ENCODE measurements at regions not wholly inside any gene's neighbourhood (a gene's known extent, or its start where the extent isn't known, plus 50 kb on each side); places are given as distances from the start of the nearest gene placed in this dataset.

DNA sequence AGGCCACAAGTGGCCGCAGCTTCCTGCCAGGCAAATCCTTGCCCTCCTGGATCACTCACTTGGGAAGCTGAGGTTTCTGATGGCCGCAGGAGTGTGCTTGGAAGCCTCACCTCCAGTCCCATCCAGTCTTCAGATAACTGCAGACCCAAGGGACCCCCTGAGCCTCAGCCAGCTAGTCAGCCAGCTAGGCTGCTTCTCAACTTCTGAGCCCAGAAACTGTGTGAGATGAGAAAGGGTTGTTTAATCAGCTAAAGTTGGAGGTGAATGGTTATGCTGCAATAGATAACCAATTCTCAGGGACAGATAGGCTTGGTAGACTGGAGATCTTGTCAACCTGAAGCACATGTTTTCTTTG is 96.9 kb downstream of the THBS2 start:
- no peak for TF ChIP-seq POLR2A (IDR thresholded peaks at IDR 0.05; ENCODE audit: low read depth, low read length)
- TF ChIP-seq POLR2AphosphoS5 (IDR thresholded peaks at IDR 0.05; ENCODE audit: low read depth, low read length) = no peak

All from GM12892 (cell line).